ENCODE measurements at regions not wholly inside any gene's neighbourhood (a gene's known extent, or its start where the extent isn't known, plus 50 kb on each side); places are given as distances from the start of the nearest gene placed in this dataset.

GRCh38 chr1:36696261-36696940 is 213.7 kb upstream of the CSF3R start:
- CTCF ChIA-PET, result interaction anchor here (1.6 kb wide), 1 partner anchor 9 kb away, joined by 6 read pairs; no protein-coding TSS in a partner anchor
- TF ChIP-seq CTCF (IDR thresholded peaks at IDR 0.05; ENCODE audit: insufficient read depth, low read length, missing control alignments), result no peak
- DNase-seq (ENCODE audit: low read depth, low spot score), result no peak
- POLR2A ChIA-PET, result no interaction called here
- no peak overlapping the region for H3K4me3 ChIP-seq (ENCODE audit: low read depth, low read length)

- no peak for DNase-seq (ENCODE audit: low read depth, low spot score)
- ChIA-PET CTCF (no interaction called here), POLR2A (no interaction called here)
- H3K4me3 ChIP-seq (ENCODE audit: low read depth, low read length), result no peak overlapping the region
- TF ChIP-seq CTCF (IDR thresholded peaks at IDR 0.05; ENCODE audit: insufficient read depth, low read length, missing control alignments), result no peak
Measured at GRCh38 chr1:36693603-36694002, 210.9 kb upstream of the CSF3R start.

- no peak for TF ChIP-seq CTCF (IDR thresholded peaks at IDR 0.05; ENCODE audit: insufficient read depth, low read length, missing control alignments)
- CTCF ChIA-PET, result no interaction called here
Measured at GRCh38 chr1:36693161-36693525, 210.4 kb upstream of the CSF3R start.

GRCh38 chr1:36692465-36693160 is 209.9 kb upstream of the CSF3R start:
- no peak for DNase-seq (ENCODE audit: low read depth, low spot score)
- ChIA-PET POLR2A (no interaction called here), CTCF (no interaction called here)
- no peak for TF ChIP-seq CTCF (IDR thresholded peaks at IDR 0.05; ENCODE audit: insufficient read depth, low read length, missing control alignments)
- no peak overlapping the region for H3K4me3 ChIP-seq (ENCODE audit: low read depth, low read length)

More at GRCh38 chr1:36693161-36693525, 210.4 kb upstream of the CSF3R start:
- DNase-seq (ENCODE audit: low read depth, low spot score), result no peak
- H3K4me3 ChIP-seq (ENCODE audit: low read depth, low read length), result no peak overlapping the region
- POLR2A ChIA-PET, result no interaction called here

- DNase-seq (ENCODE audit: low read depth, low spot score), result no peak
- no peak overlapping the region for H3K4me3 ChIP-seq (ENCODE audit: low read depth, low read length)
- TF ChIP-seq CTCF (IDR thresholded peaks at IDR 0.05; ENCODE audit: insufficient read depth, low read length, missing control alignments), result no peak
- ChIA-PET CTCF (no interaction called here), POLR2A (no interaction called here)
Measured at GRCh38 chr1:36691374-36691773, 208.7 kb upstream of the CSF3R start.

GRCh38 chr1:36689992-36690391 is 207.3 kb upstream of the CSF3R start:
- no peak overlapping the region for H3K4me3 ChIP-seq (ENCODE audit: low read depth, low read length)
- TF ChIP-seq CTCF (IDR thresholded peaks at IDR 0.05; ENCODE audit: insufficient read depth, low read length, missing control alignments), result no peak
- CTCF ChIA-PET, result no interaction called here
- no peak for DNase-seq (ENCODE audit: low read depth, low spot score)
- POLR2A ChIA-PET, result no interaction called here

Measured in AG04449 (cell line).